GM23338 (cell line): ENCODE measurements at regions not wholly inside any gene's neighbourhood (a gene's known extent, or its start where the extent isn't known, plus 50 kb on each side); places are given as distances from the start of the nearest gene placed in this dataset.

Source experiments
- ATAC-seq: fragments of 200-7000 bp; cut with Tn5 transposase; 3 replicates; pipeline ENCODE4 v1.9.1; 2020
- DNase-seq: peaks from one replicate; pipeline ENCODE4 v3.0.0-alpha.2; 2015; ENCODE audit warnings: low spot score
- H2AFZ ChIP-seq: fragments of 200-600 bp; sonication (generic); 2 replicates; pipeline ENCODE4 v1.8.0; 2016; ENCODE audit warnings: antibody characterized with exemption, mild to moderate bottlenecking, moderate library complexity
- H3F3A ChIP-seq: fragments of 200-600 bp; sonication (generic); replicated peaks from 2 replicates; pipeline ENCODE4 v1.8.0; 2017; ENCODE audit warnings: antibody characterized with exemption, mixed run types, low read depth
- H3K27ac ChIP-seq: fragments of 200-600 bp; sonication (generic); 2 replicates; pipeline ENCODE4 v1.6.1; 2016; ENCODE audit warnings: low read depth
- H3K27me3 ChIP-seq: fragments of 200-600 bp; sonication (generic); 2 replicates; pipeline ENCODE4 v1.8.0; 2016; ENCODE audit warnings: mild to moderate bottlenecking, mixed run types, moderate library complexity; ENCODE audit not compliant: insufficient read depth
- H3K36me3 ChIP-seq: fragments of 200-600 bp; sonication (generic); 2 replicates; pipeline ENCODE4 v1.8.0; 2016; ENCODE audit warnings: mild to moderate bottlenecking; ENCODE audit not compliant: insufficient read depth
- H3K4me1 ChIP-seq: fragments of 200-600 bp; sonication (generic); 2 replicates; pipeline ENCODE4 v1.8.0; 2016; ENCODE audit warnings: mild to moderate bottlenecking, moderate library complexity; ENCODE audit not compliant: insufficient read depth
- H3K4me2 ChIP-seq: fragments of 200-600 bp; sonication (generic); 2 replicates; pipeline ENCODE4 v1.7.1; 2017; ENCODE audit warnings: mixed run types
- H3K4me3 ChIP-seq: fragments of 200-600 bp; sonication (generic); 2 replicates; pipeline ENCODE4 v1.6.1; 2016; ENCODE audit warnings: mixed run types
- H3K79me2 ChIP-seq: fragments of 200-600 bp; sonication (generic); replicated peaks from 2 replicates; pipeline ENCODE4 v1.8.0; 2017; ENCODE audit warnings: mild to moderate bottlenecking; ENCODE audit not compliant: insufficient read depth
- H3K9me2 ChIP-seq: fragments of 200-600 bp; sonication (generic); 2 replicates; pipeline ENCODE4 v1.8.0; 2017; ENCODE audit not compliant: insufficient read depth
- H4K20me1 ChIP-seq: fragments of 200-600 bp; sonication (generic); replicated peaks from 2 replicates; pipeline ENCODE4 v1.8.0; 2017; ENCODE audit warnings: mild to moderate bottlenecking; ENCODE audit not compliant: insufficient read depth
- H3K27ac Mint-ChIP-seq: 2 replicates; pipeline ENCODE4 v1.8.0; 2020; ENCODE audit warnings: inconsistent platforms, mild to moderate bottlenecking, moderate library complexity, mixed read lengths
- H3K27me3 Mint-ChIP-seq: 3 replicates; pipeline ENCODE4 v1.8.0; 2022; ENCODE audit warnings: low read depth, mild to moderate bottlenecking, moderate library complexity, mixed read lengths, inconsistent platforms; ENCODE audit not compliant: insufficient read depth, poor library complexity
- H3K36me3 Mint-ChIP-seq: 3 replicates; pipeline ENCODE4 v1.8.0; 2021; ENCODE audit warnings: low read depth, mild to moderate bottlenecking, inconsistent platforms, moderate library complexity, mixed read lengths
- H3K4me1 Mint-ChIP-seq: 3 replicates; pipeline ENCODE4 v1.8.0; 2020; ENCODE audit warnings: mild to moderate bottlenecking, inconsistent platforms, mixed read lengths
- H3K4me3 Mint-ChIP-seq: 3 replicates; pipeline ENCODE4 v1.8.0; 2021; ENCODE audit warnings: moderate library complexity, mild to moderate bottlenecking, inconsistent platforms, mixed read lengths
- H3K9me3 Mint-ChIP-seq: 3 replicates; pipeline ENCODE4 v1.8.0; 2020; ENCODE audit warnings: moderate library complexity, mild to moderate bottlenecking, inconsistent platforms, mixed read lengths
- CREB1 ChIP-seq: fragments of 250-450 bp; sonication (Bioruptor Pico); IDR thresholded peaks from 2 replicates; pipeline ENCODE4 v1.5.0; 2020; ENCODE audit warnings: low read depth, mild to moderate bottlenecking, moderate library complexity
- JUNB ChIP-seq: IDR thresholded peaks from one replicate; pipeline ENCODE4 v1.6.1; 2016; ENCODE audit warnings: antibody characterized with exemption; ENCODE audit not compliant: unreplicated experiment
- POLR2AphosphoS5 ChIP-seq: IDR thresholded peaks from 2 replicates; pipeline ENCODE4 v1.6.1; 2016; ENCODE audit warnings: antibody characterized with exemption, low read depth
- TF ChIP-seq, protein P1 (sequence below): IDR thresholded peaks from 2 replicates; pipeline ENCODE4 v1.6.1; 2016; ENCODE audit warnings: antibody characterized with exemption
- TF ChIP-seq, protein P2 (sequence below): fragments of 250-450 bp; sonication (Bioruptor Pico); IDR thresholded peaks from 2 replicates; pipeline ENCODE4 v1.5.0; 2020; ENCODE audit warnings: mild to moderate bottlenecking, moderate library complexity

DNA sequence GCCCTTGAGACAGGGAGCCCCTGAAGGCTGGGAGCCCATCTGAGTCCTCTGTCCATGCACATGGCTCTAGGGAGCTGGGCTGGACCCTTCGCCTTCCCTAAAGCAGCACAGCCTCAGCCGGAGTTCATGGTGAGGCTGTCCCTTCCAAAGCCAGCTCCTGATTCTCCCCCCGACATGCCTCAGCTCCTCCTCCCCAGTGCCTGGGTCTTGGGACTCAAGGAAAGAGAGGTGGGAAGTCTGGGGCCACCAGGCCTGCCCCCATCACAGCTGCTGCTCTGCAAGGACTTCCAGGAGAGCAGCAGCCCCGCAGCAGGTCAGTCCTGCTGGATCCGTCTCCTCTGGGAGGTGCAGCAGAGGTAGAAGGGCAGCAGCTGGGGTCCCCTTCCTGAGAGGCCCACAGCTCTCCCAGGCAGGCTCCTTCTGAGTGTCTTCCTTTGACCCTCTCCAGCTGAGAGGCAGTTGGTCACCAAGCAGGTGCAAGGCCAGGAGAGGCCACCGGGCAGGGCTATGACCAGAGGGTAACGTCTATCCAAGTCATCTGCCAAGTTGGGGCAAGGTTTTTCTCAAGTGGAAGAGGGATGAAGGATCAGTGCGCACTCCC, 90.5 kb downstream of the ADRA2C start:
- H3K9me3 Mint-ChIP-seq = no peaks in the 10 kb centered on the region; the same call in 2 of the 3 replicates
- Histone ChIP-seq H2AFZ (no peak overlapping the region), H3K9me2 (no peaks in the 10 kb centered on the region), H3K4me3 (no peak overlapping the region), H3K36me3 (no peaks in the 10 kb centered on the region), H3K4me1 (peaks cover 6% of the 10 kb centered on the region), H3K27me3 (no peaks in the 10 kb centered on the region), H3K4me2 (no peak overlapping the region), H4K20me1 (no peaks in the 10 kb centered on the region), H3K27ac (no peak overlapping the region), H3K79me2 (no peaks in the 10 kb centered on the region; the same call in 1 of the 2 replicates), H3F3A (no peaks in the 10 kb centered on the region)
- no peak overlapping the region for H3K27ac Mint-ChIP-seq
- no peak for TF ChIP-seq CREB1 (CRISPR knock-in tag)
- TF ChIP-seq, protein P1, sequence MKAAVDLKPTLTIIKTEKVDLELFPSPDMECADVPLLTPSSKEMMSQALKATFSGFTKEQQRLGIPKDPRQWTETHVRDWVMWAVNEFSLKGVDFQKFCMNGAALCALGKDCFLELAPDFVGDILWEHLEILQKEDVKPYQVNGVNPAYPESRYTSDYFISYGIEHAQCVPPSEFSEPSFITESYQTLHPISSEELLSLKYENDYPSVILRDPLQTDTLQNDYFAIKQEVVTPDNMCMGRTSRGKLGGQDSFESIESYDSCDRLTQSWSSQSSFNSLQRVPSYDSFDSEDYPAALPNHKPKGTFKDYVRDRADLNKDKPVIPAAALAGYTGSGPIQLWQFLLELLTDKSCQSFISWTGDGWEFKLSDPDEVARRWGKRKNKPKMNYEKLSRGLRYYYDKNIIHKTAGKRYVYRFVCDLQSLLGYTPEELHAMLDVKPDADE = no peak
- TF ChIP-seq POLR2AphosphoS5 = no peak
- TF ChIP-seq JUNB = no peak
- TF ChIP-seq, protein P2, sequence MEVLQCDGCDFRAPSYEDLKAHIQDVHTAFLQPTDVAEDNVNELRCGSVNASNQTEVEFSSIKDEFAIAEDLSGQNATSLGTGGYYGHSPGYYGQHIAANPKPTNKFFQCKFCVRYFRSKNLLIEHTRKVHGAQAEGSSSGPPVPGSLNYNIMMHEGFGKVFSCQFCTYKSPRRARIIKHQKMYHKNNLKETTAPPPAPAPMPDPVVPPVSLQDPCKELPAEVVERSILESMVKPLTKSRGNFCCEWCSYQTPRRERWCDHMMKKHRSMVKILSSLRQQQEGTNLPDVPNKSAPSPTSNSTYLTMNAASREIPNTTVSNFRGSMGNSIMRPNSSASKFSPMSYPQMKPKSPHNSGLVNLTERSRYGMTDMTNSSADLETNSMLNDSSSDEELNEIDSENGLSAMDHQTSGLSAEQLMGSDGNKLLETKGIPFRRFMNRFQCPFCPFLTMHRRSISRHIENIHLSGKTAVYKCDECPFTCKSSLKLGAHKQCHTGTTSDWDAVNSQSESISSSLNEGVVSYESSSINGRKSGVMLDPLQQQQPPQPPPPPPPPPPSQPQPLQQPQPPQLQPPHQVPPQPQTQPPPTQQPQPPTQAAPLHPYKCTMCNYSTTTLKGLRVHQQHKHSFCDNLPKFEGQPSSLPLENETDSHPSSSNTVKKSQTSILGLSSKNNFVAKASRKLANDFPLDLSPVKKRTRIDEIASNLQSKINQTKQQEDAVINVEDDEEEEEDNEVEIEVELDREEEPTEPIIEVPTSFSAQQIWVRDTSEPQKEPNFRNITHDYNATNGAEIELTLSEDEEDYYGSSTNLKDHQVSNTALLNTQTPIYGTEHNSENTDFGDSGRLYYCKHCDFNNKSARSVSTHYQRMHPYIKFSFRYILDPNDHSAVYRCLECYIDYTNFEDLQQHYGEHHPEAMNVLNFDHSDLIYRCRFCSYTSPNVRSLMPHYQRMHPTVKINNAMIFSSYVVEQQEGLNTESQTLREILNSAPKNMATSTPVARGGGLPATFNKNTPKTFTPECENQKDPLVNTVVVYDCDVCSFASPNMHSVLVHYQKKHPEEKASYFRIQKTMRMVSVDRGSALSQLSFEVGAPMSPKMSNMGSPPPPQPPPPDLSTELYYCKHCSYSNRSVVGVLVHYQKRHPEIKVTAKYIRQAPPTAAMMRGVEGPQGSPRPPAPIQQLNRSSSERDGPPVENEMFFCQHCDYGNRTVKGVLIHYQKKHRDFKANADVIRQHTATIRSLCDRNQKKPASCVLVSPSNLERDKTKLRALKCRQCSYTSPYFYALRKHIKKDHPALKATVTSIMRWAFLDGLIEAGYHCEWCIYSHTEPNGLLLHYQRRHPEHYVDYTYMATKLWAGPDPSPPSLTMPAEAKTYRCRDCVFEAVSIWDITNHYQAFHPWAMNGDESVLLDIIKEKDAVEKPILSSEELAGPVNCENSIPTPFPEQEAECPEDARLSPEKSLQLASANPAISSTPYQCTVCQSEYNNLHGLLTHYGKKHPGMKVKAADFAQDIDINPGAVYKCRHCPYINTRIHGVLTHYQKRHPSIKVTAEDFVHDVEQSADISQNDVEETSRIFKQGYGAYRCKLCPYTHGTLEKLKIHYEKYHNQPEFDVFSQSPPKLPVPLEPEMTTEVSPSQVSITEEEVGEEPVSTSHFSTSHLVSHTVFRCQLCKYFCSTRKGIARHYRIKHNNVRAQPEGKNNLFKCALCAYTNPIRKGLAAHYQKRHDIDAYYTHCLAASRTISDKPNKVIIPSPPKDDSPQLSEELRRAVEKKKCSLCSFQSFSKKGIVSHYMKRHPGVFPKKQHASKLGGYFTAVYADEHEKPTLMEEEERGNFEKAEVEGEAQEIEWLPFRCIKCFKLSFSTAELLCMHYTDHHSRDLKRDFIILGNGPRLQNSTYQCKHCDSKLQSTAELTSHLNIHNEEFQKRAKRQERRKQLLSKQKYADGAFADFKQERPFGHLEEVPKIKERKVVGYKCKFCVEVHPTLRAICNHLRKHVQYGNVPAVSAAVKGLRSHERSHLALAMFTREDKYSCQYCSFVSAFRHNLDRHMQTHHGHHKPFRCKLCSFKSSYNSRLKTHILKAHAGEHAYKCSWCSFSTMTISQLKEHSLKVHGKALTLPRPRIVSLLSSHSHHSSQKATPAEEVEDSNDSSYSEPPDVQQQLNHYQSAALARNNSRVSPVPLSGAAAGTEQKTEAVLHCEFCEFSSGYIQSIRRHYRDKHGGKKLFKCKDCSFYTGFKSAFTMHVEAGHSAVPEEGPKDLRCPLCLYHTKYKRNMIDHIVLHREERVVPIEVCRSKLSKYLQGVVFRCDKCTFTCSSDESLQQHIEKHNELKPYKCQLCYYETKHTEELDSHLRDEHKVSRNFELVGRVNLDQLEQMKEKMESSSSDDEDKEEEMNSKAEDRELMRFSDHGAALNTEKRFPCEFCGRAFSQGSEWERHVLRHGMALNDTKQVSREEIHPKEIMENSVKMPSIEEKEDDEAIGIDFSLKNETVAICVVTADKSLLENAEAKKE (CRISPR knock-in tag) = no peak
- ATAC-seq (no peak), DNase-seq (no peak)
- peaks cover 21% of the 10 kb centered on the region for H3K4me1 Mint-ChIP-seq
- no peak overlapping the region for H3K4me3 Mint-ChIP-seq
- H3K27me3 Mint-ChIP-seq = peaks cover 18% of the 10 kb centered on the region
- no peaks in the 10 kb centered on the region for H3K36me3 Mint-ChIP-seq
